ENCODE measurements at regions not wholly inside any gene's neighbourhood (a gene's known extent, or its start where the extent isn't known, plus 50 kb on each side); places are given as distances from the start of the nearest gene placed in this dataset.
"Not testable (repeated sequence)": the region's sequence is repeated elsewhere in the genome, so short reads cannot be mapped to it uniquely, and the experiment has no call there.

DNA sequence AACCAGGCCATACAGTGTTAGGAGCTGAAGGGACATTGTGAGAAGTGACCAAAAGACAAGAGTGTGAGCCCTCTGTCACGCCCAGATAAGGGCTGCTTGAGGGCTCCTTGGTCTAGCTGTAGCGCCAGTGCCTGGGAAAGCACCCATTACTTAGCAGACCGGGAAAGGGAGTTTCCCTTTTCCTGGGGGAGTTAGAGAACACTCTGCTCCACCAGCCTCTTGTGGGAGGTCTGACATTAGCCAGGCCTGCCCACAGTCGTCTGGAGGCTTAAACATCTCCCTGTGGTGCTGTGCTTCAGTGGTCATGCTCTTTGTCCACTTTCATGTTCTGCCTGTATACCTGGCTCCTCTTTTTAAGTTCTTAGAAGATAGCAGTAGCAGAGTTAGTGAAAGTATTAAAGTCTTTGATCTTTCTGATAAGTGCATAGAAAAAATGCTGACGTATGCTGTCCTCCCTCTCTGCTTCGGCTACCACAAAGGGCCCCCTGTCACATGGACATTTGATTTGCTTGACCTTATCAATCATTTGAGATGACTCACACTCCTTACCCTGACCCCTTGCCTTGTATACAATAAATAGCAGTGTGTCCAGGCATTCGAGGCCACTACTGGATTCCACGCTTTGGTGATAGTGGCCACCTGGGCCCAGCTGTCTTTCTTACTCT, 201.5 kb upstream of the ECI2 start:
- TF ChIP-seq, protein P1, sequence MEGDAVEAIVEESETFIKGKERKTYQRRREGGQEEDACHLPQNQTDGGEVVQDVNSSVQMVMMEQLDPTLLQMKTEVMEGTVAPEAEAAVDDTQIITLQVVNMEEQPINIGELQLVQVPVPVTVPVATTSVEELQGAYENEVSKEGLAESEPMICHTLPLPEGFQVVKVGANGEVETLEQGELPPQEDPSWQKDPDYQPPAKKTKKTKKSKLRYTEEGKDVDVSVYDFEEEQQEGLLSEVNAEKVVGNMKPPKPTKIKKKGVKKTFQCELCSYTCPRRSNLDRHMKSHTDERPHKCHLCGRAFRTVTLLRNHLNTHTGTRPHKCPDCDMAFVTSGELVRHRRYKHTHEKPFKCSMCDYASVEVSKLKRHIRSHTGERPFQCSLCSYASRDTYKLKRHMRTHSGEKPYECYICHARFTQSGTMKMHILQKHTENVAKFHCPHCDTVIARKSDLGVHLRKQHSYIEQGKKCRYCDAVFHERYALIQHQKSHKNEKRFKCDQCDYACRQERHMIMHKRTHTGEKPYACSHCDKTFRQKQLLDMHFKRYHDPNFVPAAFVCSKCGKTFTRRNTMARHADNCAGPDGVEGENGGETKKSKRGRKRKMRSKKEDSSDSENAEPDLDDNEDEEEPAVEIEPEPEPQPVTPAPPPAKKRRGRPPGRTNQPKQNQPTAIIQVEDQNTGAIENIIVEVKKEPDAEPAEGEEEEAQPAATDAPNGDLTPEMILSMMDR (conservative IDR thresholded peaks at IDR 0.05), result no peak
- no peak overlapping the region for H3K27ac ChIP-seq

DNA sequence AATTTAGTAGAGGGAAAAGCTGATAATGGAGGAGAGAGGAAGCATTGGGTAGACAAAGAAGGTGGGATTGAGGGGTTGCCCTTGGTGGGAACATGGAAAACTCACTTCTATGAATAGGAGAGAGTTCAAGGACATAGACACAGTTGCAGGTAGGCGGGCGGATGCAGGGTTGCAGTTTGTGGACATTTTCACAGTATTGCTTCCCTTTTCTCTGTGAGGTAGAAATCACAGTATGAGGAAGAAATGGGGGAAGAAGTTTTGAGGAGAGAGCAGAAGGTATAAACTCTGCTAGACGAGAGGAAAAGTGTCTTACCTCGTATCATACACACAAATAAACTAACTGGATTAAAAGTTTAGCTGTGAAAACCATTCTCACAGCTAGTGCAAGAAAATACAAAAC, 200.7 kb upstream of the ECI2 start:
- H3K27ac ChIP-seq, result no peak overlapping the region

DNA sequence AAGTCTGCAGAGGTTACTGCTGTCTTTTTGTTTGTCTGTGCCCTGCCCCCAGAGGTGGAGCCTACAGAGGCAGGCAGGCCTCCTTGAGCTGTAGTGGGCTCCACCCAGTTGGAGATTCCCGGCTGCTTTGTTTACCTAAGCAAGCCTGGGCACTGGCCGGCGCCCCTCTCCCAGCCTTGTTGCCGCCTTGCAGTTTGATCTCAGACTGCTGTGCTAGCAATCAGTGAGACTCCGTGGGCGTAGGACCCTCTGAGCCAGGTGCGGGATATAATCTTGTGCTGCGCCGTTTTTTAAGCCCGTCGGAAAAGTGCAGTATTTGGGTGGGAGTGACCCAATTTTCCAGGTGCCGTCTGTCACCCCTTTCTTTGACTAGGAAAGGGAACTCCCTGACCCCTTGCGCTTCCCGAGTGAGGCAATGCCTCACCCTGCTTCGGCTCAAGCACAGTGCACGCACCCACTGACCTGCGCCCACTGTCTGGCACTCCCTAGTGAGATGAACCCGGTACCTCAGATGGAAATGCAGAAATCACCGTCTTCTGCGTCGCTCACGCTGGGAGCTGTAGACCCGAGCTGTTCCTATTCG, 198.9 kb upstream of the ECI2 start:
- H3K27ac ChIP-seq, result not testable (repeated sequence)

More for the DNA sequence above, 200.7 kb upstream of the ECI2 start:
- TF ChIP-seq, protein P1 (conservative IDR thresholded peaks at IDR 0.05), result no peak

DNA sequence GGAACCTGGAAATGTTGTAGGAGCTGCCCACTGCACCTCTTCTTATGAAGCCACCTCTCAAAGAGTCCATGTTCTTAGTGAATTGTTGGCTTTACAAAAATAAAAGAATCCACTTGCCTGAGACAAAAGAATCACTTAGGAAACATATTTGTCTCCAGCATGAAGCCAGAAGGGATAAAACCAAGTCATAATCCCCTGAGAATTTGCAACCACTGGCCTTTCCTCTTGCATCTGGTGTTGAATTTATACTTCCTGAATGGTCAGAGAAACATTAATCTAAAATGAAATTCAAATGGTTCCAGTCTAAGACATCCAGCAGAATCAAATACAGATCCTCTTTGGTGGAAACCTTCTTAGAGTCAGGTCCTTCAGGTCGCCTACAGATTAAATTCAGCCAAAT, 192.5 kb upstream of the ECI2 start:
- TF ChIP-seq, protein P1 (conservative IDR thresholded peaks at IDR 0.05), result no peak
- no peak overlapping the region for H3K27ac ChIP-seq

DNA sequence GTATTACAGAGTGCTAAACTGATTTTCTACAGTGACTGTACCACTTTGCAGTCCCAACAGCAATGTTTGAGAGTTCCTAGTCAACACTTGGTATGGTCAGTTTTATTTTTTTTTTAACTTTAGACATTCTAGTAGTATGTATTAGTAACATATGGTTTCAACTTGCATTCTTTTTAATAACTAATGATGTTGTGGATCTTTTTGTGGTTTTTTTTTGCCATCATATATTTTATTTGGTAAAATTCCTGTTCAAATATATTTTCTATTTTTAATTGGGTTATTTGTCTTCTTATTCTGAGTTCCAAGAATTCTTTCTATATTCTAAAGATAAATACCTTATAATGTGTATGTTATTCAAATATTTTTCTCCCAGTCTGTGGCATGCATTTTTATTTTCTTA, 189.4 kb upstream of the ECI2 start:
- H3K27ac ChIP-seq, result no peak overlapping the region
- TF ChIP-seq, protein P1 (conservative IDR thresholded peaks at IDR 0.05), result no peak

DNA sequence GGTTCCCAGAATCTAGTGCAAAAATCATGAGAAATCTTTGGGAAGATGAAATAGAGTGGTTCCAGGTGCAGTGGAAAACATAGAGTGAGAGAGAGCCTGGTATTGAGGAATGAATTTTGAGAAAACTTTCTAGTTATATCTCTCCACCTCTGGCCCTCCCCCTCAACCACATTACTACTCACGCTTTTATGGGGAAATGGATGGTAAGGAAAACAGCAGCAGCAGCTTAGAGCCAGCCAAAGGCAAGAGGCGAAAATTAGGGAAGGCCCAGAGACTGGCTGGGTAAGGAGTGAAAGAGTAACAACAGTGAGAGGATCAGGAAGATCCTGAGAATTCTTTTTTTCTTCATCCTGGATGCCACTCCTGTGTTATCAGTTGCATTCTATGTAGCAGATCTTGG, 187.9 kb upstream of the ECI2 start:
- H3K27ac ChIP-seq, result no peak overlapping the region
- TF ChIP-seq, protein P1 (conservative IDR thresholded peaks at IDR 0.05), result no peak

DNA sequence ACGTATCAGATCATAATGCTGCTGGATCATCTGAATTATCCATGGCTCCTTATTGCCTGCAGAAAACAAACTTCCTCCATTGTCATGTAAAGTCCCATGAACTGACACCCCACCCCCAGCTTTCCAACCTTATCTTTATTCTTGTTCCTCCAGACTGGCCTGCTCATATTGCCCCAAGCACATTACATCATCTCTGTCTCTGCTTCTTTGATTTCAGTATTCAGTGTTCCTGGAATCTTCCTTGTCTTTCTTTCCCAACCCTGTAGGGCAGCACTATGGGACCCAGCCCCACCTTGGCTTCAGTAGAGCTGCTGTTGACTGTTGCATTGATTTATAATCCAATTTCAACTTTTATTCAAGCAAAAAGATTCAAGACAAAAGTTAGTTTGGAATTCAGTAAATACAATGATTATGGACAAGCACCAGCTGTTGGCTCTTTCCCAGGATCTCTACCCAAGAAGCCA, 187.5 kb upstream of the ECI2 start:
- no peak overlapping the region for H3K27ac ChIP-seq
- TF ChIP-seq, protein P1 (conservative IDR thresholded peaks at IDR 0.05), result no peak

Measured in VCaP (cell line).